Esophagus squamous epithelium (tissue), 4 donors: ENCODE measurements at regions not wholly inside any gene's neighbourhood (a gene's known extent, or its start where the extent isn't known, plus 50 kb on each side); places are given as distances from the start of the nearest gene placed in this dataset.

Experiments used
- CTCF ChIP-seq, 6 experiments: fragments of 450-650 bp in 4 of 6; fragments of 200-600 bp in 2 of 6; sonication (generic) in 2 of 6; IDR thresholded peaks; one replicate each; pipeline ENCODE4 v1.5.1; 2016 to 2019; ENCODE audit warnings: antibody characterized with exemption in 6 of 6, mild to moderate bottlenecking in 4 of 6, moderate library complexity in 4 of 6
- POLR2A ChIP-seq, 4 donors: fragments of 450-650 bp; IDR thresholded peaks; one replicate each; pipeline ENCODE4 v1.6.1; 2017; ENCODE audit warnings: antibody characterized with exemption in 4 of 4, mild to moderate bottlenecking in 4 of 4, moderate library complexity in 3 of 4

GRCh38 chr5:112684737-112685136 lies 52.9 kb upstream of the APC start:
- TF ChIP-seq CTCF (IDR thresholded peaks at IDR 0.05): no peak
- TF ChIP-seq POLR2A (IDR thresholded peaks at IDR 0.05): no peak
